DND-41 (cell line): ENCODE measurements at regions not wholly inside any gene's neighbourhood (a gene's known extent, or its start where the extent isn't known, plus 50 kb on each side); places are given as distances from the start of the nearest gene placed in this dataset.

Experiments used
- CTCF ChIP-seq: IDR thresholded peaks from 2 replicates; pipeline ENCODE4 v1.5.1; 2012; ENCODE audit warnings: borderline replicate concordance, low read length, moderate library complexity, mild to moderate bottlenecking; ENCODE audit not compliant: poor library complexity, severe bottlenecking; ENCODE audit errors: extremely low read depth
- EZH2 ChIP-seq: IDR thresholded peaks from 3 replicates; pipeline ENCODE4 v1.6.1; 2012; ENCODE audit warnings: borderline replicate concordance, low read depth, mild to moderate bottlenecking, moderate library complexity, low read length, inconsistent platforms; ENCODE audit not compliant: severe bottlenecking

- no peak for TF ChIP-seq CTCF
- TF ChIP-seq EZH2: no peak
These were observed 381.2 kb downstream of the MN1 start for GRCh38 chr22:27420195-27420816.
